GM12878 (cell line): ENCODE measurements at regions not wholly inside any gene's neighbourhood (a gene's known extent, or its start where the extent isn't known, plus 50 kb on each side); places are given as distances from the start of the nearest gene placed in this dataset.
A peak's percentile ranks its signal among the peaks of the same experiment; 100 is the strongest.

Experiments
- ATAC-seq: fragments of 200-7000 bp; cut with Tn5 transposase; 3 replicates; pipeline ENCODE4 v1.9.1; 2020; ENCODE audit warnings: mild to moderate bottlenecking, moderate library complexity
- BruUV-seq: library from RNA; stranded (reverse); fragments of 400-500 nt; replicated peaks from 2 replicates; lab custom pipeline; 2021; lab: Mats Ljungman, UMichigan
- CTCF ChIA-PET: fragments of 300-600 bp; sonication (Branson Sonifier 250); formaldehyde crosslinking; extraction: SDS; loops from one replicate; lab custom pipeline; 2021; ENCODE audit warnings: inconsistent platforms; lab: Yijun Ruan, JAX
- POLR2A ChIA-PET: fragments of 350-600 bp; formaldehyde crosslinking; extraction: SDS; loops from one replicate; lab custom pipeline; 2021; ENCODE audit warnings: inconsistent platforms; lab: Charles Lee
- RAD21 ChIA-PET: fragments of 300-600 bp; sonication (Branson Sonifier 250); formaldehyde crosslinking; loops from one replicate; lab custom pipeline; 2023; ENCODE audit warnings: antibody characterized with exemption; ENCODE audit not compliant: unreplicated experiment; lab: Charles Lee
- SMC1A ChIA-PET: fragments of 300-600 bp; sonication (Branson Sonifier 250); formaldehyde crosslinking; loops from one replicate; lab custom pipeline; 2023; ENCODE audit not compliant: unreplicated experiment, uncharacterized antibody; lab: Charles Lee
- DNase-seq: peaks from one replicate; pipeline ENCODE4 v3.0.0-alpha.2; 2011; ENCODE audit warnings: low read depth, low spot score
- FAIRE-seq: peaks from 3 replicates; lab custom pipeline; 2011; peaks lifted over from hg19 to GRCh38; lab: Jason Lieb, UNC
- H2AFZ ChIP-seq: 2 replicates; pipeline ENCODE4 v1.6.0; 2011; ENCODE audit warnings: low read depth, low read length, control low read depth; ENCODE audit not compliant: control insufficient read depth
- H3K27ac ChIP-seq: 2 replicates; pipeline ENCODE4 v1.5.1; 2011; ENCODE audit warnings: control low read depth; ENCODE audit not compliant: control insufficient read depth, insufficient read depth
- H3K27me3 ChIP-seq, 2 experiments: replicated peaks in 1 of 2; 2 replicates each; pipeline versions ENCODE4 v1.6.0 to v1.6.1; 2011; ENCODE audit warnings: low read length in 1 of 2; ENCODE audit not compliant: control insufficient read depth in 2 of 2, insufficient read depth in 2 of 2
- H3K36me3 ChIP-seq, 2 experiments: 2 replicates each; pipeline ENCODE4 v1.5.1; 2011; ENCODE audit warnings: low read length in 1 of 2; ENCODE audit not compliant: control insufficient read depth in 2 of 2, insufficient read depth in 2 of 2
- H3K4me1 ChIP-seq: 2 replicates; pipeline ENCODE4 v1.6.1; 2011; ENCODE audit warnings: mild to moderate bottlenecking, low read length, moderate library complexity, mixed read lengths; ENCODE audit not compliant: control insufficient read depth, insufficient read depth
- H3K4me2 ChIP-seq: 2 replicates; pipeline ENCODE4 v1.6.0; 2011; ENCODE audit warnings: control low read depth; ENCODE audit not compliant: control insufficient read depth, insufficient read depth
- H3K4me3 ChIP-seq: fragments of 200-600 bp; sonication (generic); 2 replicates; pipeline ENCODE4 v1.5.1; 2016
- H3K79me2 ChIP-seq: 2 replicates; pipeline ENCODE4 v1.6.0; 2011; ENCODE audit warnings: low read length; ENCODE audit not compliant: control insufficient read depth, insufficient read depth
- H3K9ac ChIP-seq: 2 replicates; pipeline ENCODE4 v1.8.0; 2011; ENCODE audit warnings: low read length, control low read depth, mixed read lengths; ENCODE audit not compliant: control insufficient read depth, insufficient read depth
- H3K9me3 ChIP-seq: replicated peaks from 3 replicates; pipeline ENCODE4 v1.5.1; 2011; ENCODE audit warnings: mild to moderate bottlenecking, low read length; ENCODE audit not compliant: control insufficient read depth, insufficient read depth
- H4K20me1 ChIP-seq: 2 replicates; pipeline ENCODE4 v1.6.0; 2011; ENCODE audit not compliant: control insufficient read depth, insufficient read depth
- ATF3 ChIP-seq: IDR thresholded peaks from 2 replicates; pipeline ENCODE4 v1.6.1; 2011; ENCODE audit warnings: low read depth, mild to moderate bottlenecking, low read length, moderate library complexity, borderline replicate concordance; ENCODE audit errors: extremely low read depth
- CHD2 ChIP-seq: IDR thresholded peaks from 2 replicates; pipeline ENCODE4 v1.6.1; 2011; ENCODE audit warnings: low read depth, low read length, improper control_type of control experiment, borderline replicate concordance
- CHD4 ChIP-seq: fragments of 200-600 bp; sonication (generic); IDR thresholded peaks from 2 replicates; pipeline ENCODE4 v1.6.1; 2016; ENCODE audit warnings: mild to moderate bottlenecking
- FOS ChIP-seq: IDR thresholded peaks from 3 replicates; pipeline ENCODE4 v1.6.1; 2011; ENCODE audit warnings: borderline replicate concordance; ENCODE audit not compliant: insufficient read length; ENCODE audit errors: extremely low read depth
- HCFC1 ChIP-seq: fragments of 150-350 bp; IDR thresholded peaks from 2 replicates; pipeline ENCODE4 v1.6.1; 2014; ENCODE audit warnings: low read length
- IRF4 ChIP-seq: IDR thresholded peaks from 2 replicates; pipeline ENCODE4 v1.6.1; 2011; ENCODE audit warnings: low read depth, low read length
- MAX ChIP-seq: IDR thresholded peaks from 2 replicates; pipeline ENCODE4 v1.6.1; 2012; ENCODE audit warnings: low read depth, low read length, improper control_type of control experiment
- MEF2A ChIP-seq: IDR thresholded peaks from 2 replicates; pipeline ENCODE4 v1.6.1; 2011; ENCODE audit warnings: low read depth, mild to moderate bottlenecking, low read length, moderate library complexity; ENCODE audit not compliant: insufficient read depth
- NKRF ChIP-seq: fragments of 450-650 bp; conservative IDR thresholded peaks from 2 replicates; pipeline ENCODE4 v1.6.1; 2017; ENCODE audit warnings: mild to moderate bottlenecking, moderate library complexity
- PML ChIP-seq: IDR thresholded peaks from 2 replicates; pipeline ENCODE4 v1.6.1; 2012; ENCODE audit warnings: low read length, inconsistent platforms
- POLR2AphosphoS2 ChIP-seq: IDR thresholded peaks from 2 replicates; pipeline ENCODE4 v1.6.1; 2011; ENCODE audit warnings: low read depth, mild to moderate bottlenecking, low read length, improper control_type of control experiment, moderate library complexity
- PRDM15 ChIP-seq: fragments of 450-650 bp; formaldehyde crosslinking; IDR thresholded peaks from 2 replicates; pipeline ENCODE4 v1.4.0; 2020; ENCODE audit warnings: mild to moderate bottlenecking, moderate library complexity
- SMAD5 ChIP-seq: IDR thresholded peaks from 2 replicates; pipeline ENCODE4 v1.6.1; 2016; ENCODE audit warnings: antibody characterized with exemption, low read depth
- WGBS: methylation state at CpG from one replicate; pipeline ENCODE4 v1.1.6; 2016; ENCODE audit warnings: low lambda C conversion rate; ENCODE audit not compliant: insufficient replicate concordance, insufficient coverage; ENCODE audit errors: missing lambda C conversion rate; 5-methylcytosine and 5-hydroxymethylcytosine counted together
- in situ Hi-C: fragments of 300-500 bp; cut with MboI; formaldehyde crosslinking; loops from 9 replicates; pipeline ENCODE4 v1.14.3; 2018; ENCODE audit warnings: mixed read lengths
- intact Hi-C: fragments of 100-400 bp; cut with micrococcal nuclease; formaldehyde crosslinking; loops from one replicate; pipeline ENCODE4 v1.14.2; 2022; ENCODE audit not compliant: unreplicated experiment

- TF ChIP-seq CHD2: peak; percentile 91
- TF ChIP-seq, all 136 proteins: peak for 44
Observed at GRCh38 chr6:159106627-159107241, 61.9 kb upstream of the TAGAP start (continued).

GRCh38 chr6:159105716-159106115, 60.9 kb upstream of the TAGAP start:
- DNase-seq (no peak), FAIRE-seq (no peak), ATAC-seq (no peak)
- RAD21 ChIA-PET: interaction anchor here (1.1 to 10.5 kb wide), 11 partner anchors 9 to 106 kb away, joined by 3 to 298 read pairs (median 14); partner anchors contain the start of genes RSPH3 and TAGAP
- Histone ChIP-seq H4K20me1 (no peaks in the 10 kb centered on the region), H3K4me1 (peaks cover 37% of the 10 kb centered on the region), H3K4me2 (no peak overlapping the region), H3K9me3 (no peaks in the 10 kb centered on the region), H3K27me3 (no peaks in the 10 kb centered on the region), H3K4me3 (no peak overlapping the region), H2AFZ (no peak overlapping the region; the same call in 1 of the 2 replicates), H3K27ac (no peak overlapping the region), H3K9ac (no peak overlapping the region), H3K36me3 (no peaks in the 10 kb centered on the region), H3K79me2 (no peaks in the 10 kb centered on the region)
- CTCF ChIA-PET: interaction anchor here (1.2 to 20.8 kb wide), 11 partner anchors 9 to 106 kb away, joined by 3 to 631 read pairs (median 22); partner anchors contain the start of genes RSPH3 and TAGAP
- no TSS peak for BruUV-seq
- POLR2A ChIA-PET: interaction anchor here (0.9 to 8.3 kb wide), 11 partner anchors 10 to 236 kb away, joined by 3 to 79 read pairs (median 12); partner anchors contain the start of genes RSPH3 and TAGAP
- in situ Hi-C loops: loop anchor here (5.0 kb wide), 2 partner anchors 63 to 98 kb away; partner anchors contain the start of gene TAGAP
- SMC1A ChIA-PET: interaction anchor here (0.6 to 20.8 kb wide), 15 partner anchors 9 to 376 kb away, joined by 3 to 517 read pairs (median 5); partner anchors contain the start of genes RSPH3 and TAGAP
- WGBS: 79% methylated on average over 3 of the region's 3 CpGs
- intact Hi-C loops: loop anchor here (2.0 to 10.0 kb wide), 2 partner anchors 105 to 291 kb away; partner anchors contain the start of genes EZR and RSPH3
- TF ChIP-seq SMAD5 (no peak), IRF4 (no peak), MEF2A (no peak), NKRF (no peak), ATF3 (no peak), CHD4 (no peak), PRDM15 (CRISPR knock-in tag) (no peak), HCFC1 (no peak), POLR2AphosphoS2 (no peak), FOS (no peak), PML (no peak), MAX (no peak)
